ENCODE measurements at regions not wholly inside any gene's neighbourhood (a gene's known extent, or its start where the extent isn't known, plus 50 kb on each side); places are given as distances from the start of the nearest gene placed in this dataset.
A peak's percentile ranks its signal among the peaks of the same experiment; 100 is the strongest.

DNA sequence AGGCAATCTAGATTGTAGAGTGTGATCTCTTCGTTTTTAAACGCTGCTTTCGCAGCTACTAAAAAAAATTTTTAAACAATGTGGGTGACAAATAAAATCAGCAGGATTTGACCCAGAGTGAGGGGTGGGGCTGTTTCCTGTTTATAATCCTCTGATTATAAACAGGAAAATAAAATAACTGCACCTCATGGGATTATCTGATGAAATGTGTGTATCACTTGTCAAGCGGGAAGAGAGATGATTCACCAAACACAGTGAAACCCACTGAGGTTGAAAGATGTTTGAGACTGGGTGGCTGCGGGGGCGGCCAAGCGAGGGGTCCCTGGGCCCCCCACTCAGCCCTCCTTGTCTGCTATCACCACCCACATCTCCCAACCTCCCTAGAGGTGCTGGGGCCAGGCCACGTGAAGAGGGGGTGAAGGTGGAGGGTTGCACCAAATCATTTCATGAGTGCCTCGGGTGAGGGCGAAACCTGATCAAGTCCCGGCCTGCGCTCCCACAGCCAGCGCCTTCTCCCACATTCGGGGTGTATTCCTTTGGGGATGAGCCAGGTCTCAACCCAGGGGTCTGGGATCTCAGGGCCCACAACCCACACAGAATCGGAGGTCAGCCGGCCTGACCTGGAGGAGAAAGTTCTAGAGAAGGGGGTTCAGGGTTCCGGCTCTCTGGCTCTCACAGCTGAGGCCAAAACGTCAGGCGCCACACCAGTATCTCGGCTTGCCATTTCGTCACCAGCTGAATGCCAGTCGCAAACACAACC lies 212.5 kb downstream of the BMP7 start:
- TF ChIP-seq, protein P1, sequence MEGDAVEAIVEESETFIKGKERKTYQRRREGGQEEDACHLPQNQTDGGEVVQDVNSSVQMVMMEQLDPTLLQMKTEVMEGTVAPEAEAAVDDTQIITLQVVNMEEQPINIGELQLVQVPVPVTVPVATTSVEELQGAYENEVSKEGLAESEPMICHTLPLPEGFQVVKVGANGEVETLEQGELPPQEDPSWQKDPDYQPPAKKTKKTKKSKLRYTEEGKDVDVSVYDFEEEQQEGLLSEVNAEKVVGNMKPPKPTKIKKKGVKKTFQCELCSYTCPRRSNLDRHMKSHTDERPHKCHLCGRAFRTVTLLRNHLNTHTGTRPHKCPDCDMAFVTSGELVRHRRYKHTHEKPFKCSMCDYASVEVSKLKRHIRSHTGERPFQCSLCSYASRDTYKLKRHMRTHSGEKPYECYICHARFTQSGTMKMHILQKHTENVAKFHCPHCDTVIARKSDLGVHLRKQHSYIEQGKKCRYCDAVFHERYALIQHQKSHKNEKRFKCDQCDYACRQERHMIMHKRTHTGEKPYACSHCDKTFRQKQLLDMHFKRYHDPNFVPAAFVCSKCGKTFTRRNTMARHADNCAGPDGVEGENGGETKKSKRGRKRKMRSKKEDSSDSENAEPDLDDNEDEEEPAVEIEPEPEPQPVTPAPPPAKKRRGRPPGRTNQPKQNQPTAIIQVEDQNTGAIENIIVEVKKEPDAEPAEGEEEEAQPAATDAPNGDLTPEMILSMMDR (IDR thresholded peaks at IDR 0.05): no peak
- TF ChIP-seq POLR2AphosphoS5 (IDR thresholded peaks at IDR 0.05) (no peak), EP300 (IDR thresholded peaks at IDR 0.05) (no peak), POLR2A (IDR thresholded peaks at IDR 0.05) (no peak)
- H3K27ac ChIP-seq: peak overlapping the region; percentile 85
- peak in 1 of 2 donors; percentile 72 for DNase-seq (ENCODE audit: low spot score in 2 of 2)
- no peaks in the 10 kb centered on the region for H3K27me3 ChIP-seq
- H3K4me1 ChIP-seq: peaks cover 30% of the 10 kb centered on the region
- no peak overlapping the region for H3K4me3 ChIP-seq
- H3K36me3 ChIP-seq: no peaks in the 10 kb centered on the region
- no peaks in the 10 kb centered on the region for H3K9me3 ChIP-seq
- WGBS: 54% methylated on average over 15 of the region's 22 CpGs

DNA sequence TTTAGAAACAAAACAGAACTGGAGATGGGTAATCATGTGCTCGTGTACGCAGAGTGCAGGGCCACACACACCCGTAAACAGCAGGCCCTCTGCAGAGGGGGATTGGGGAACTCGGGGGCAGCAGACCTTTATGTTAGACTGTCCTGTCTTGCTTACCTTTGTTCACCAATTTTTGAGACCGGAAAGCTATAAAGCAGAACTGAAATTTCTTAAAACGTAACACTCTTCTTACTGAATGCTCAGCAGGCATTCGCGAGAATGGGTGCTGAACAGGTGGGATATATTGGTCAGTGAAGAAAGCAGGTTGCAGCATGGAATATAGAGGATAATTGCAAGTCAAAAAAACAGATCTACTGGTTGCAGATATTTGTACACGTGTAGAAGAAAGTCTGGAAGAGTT lies 211.1 kb downstream of the BMP7 start:
- DNase-seq (ENCODE audit: low spot score in 2 of 2): peak in 1 of 2 donors; percentile 10
- TF ChIP-seq EP300 (IDR thresholded peaks at IDR 0.05) (no peak), POLR2A (IDR thresholded peaks at IDR 0.05) (no peak), POLR2AphosphoS5 (IDR thresholded peaks at IDR 0.05) (no peak)
- TF ChIP-seq, protein P1 (IDR thresholded peaks at IDR 0.05): no peak
- Histone ChIP-seq H3K4me1 (peaks cover 22% of the 10 kb centered on the region), H3K9me3 (no peaks in the 10 kb centered on the region), H3K27ac (no peak overlapping the region), H3K4me3 (no peak overlapping the region), H3K36me3 (no peaks in the 10 kb centered on the region), H3K27me3 (no peaks in the 10 kb centered on the region)
- 84% methylated on average over 9 of the region's 9 CpGs for WGBS

DNA sequence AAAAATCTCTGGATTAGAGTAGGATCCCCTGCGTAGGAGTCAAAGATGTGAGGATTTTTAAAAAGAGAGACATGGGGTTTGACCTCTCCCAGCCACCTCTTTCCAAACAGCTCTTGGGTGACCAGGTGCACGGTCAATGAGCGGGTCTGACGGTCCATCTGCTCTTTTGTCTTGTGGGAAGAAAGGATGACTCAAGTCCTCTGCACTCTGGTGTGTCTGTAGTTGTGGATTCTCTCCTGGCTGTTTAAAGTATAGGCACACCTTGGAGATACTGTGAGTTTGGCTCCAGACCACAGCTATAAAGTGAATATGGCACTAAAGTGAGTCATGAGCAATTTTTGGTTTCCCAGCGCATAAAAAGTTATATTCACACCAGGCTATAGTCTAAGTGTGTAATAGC lies 209.8 kb downstream of the BMP7 start:
- TF ChIP-seq POLR2AphosphoS5 (IDR thresholded peaks at IDR 0.05): no peak
- TF ChIP-seq, protein P1 (IDR thresholded peaks at IDR 0.05): no peak
- no peak for TF ChIP-seq EP300 (IDR thresholded peaks at IDR 0.05)
- TF ChIP-seq POLR2A (IDR thresholded peaks at IDR 0.05): no peak
- Histone ChIP-seq H3K4me3 (no peak overlapping the region), H3K27me3 (peaks cover 8% of the 10 kb centered on the region), H3K27ac (no peak overlapping the region), H3K9me3 (no peaks in the 10 kb centered on the region), H3K36me3 (no peaks in the 10 kb centered on the region), H3K4me1 (peaks cover 25% of the 10 kb centered on the region)
- WGBS: 71% methylated on average over 5 of the region's 5 CpGs
- DNase-seq (ENCODE audit: low spot score in 2 of 2): no peak

DNA sequence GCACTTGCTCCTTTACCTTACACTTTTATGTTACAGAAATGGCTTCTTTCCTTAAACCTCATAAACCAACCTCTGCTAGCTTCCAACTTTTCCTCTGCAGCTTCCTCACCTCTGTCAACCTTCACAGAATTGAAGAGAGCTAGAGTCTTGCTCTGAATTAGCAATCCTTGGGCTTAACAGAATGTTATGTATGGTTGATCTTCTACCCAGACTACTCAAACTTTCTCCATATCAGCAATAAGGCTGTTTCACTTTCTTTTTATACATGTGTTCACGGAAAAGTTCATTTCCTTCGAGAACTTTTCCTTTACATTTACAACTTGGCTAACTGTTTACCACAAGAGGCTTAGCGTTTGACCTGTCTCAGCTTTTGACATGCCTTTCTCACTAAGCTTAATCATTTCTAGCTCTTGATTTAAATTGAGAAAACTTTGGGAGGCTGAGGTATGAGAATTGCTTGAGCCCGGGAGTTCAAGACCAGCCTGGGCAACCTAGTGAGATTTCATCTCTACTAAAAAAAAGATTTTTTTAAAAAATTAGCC lies 207.3 kb downstream of the BMP7 start:
- WGBS: 80% methylated on average over 4 of the region's 4 CpGs

More for the DNA sequence above, 207.3 kb downstream of the BMP7 start:
- Histone ChIP-seq H3K27me3 (peaks cover 17% of the 10 kb centered on the region), H3K27ac (no peak overlapping the region), H3K4me3 (no peak overlapping the region), H3K9me3 (no peaks in the 10 kb centered on the region), H3K4me1 (peaks cover 16% of the 10 kb centered on the region), H3K36me3 (no peaks in the 10 kb centered on the region)
- no peak for DNase-seq (ENCODE audit: low spot score in 2 of 2)
- TF ChIP-seq EP300 (IDR thresholded peaks at IDR 0.05) (no peak), POLR2AphosphoS5 (IDR thresholded peaks at IDR 0.05) (no peak)
- TF ChIP-seq, protein P1 (IDR thresholded peaks at IDR 0.05): no peak

Data from suprapubic skin (tissue), 4 donors.